Activated CD4-positive, CD25-positive, alpha-beta regulatory T cell treated with anti-CD3 and anti-CD28 coated beads, Interleukin-2, amount 50 U/mL, for 72 hours (primary cell): ENCODE measurements at regions not wholly inside any gene's neighbourhood (a gene's known extent, or its start where the extent isn't known, plus 50 kb on each side); places are given as distances from the start of the nearest gene placed in this dataset.
"Not testable (repeated sequence)": the region's sequence is repeated elsewhere in the genome, so short reads cannot be mapped to it uniquely, and the experiment has no call there.

Source experiments
- DNase-seq: peaks from one replicate; pipeline ENCODE4 v3.0.0; 2021

DNA sequence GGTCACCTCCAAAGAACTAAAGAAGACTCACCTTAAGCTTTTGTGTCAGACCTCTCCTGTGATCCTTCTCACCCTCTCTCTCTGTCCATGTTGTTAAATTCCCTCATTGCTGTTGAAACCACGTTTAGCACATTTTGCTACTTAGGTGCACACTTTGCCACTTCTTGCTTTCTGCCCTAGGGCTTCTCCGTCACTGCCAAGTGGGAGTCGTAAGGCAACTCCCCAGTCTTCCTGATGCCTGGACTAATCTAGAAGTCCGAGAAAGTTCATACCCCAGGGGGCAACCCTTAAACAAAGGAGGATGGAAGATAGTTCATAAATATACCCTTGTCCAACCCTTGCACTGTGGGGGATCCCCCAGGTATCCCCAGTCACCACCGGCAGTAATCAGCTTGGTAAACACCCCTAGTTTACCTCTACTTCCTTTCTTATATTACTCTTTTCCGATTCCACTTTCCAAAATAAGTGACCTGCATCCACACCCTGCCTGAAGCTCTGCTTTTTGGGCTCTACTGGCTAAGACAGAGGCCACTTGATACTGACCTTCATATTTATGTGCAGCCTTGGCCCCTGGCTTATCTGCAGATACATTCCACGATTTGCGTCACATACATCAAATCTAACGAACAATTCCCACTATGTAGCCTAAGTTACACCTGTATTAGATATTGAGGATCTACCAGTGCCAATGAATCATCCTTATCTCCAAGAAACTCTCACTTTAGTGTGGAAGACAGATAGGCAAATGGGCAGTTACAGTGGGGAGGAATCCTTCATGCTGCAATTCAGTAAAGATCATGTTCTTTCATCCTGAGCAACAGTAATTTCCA lies 776.2 kb downstream of the RNF144A start:
- DNase-seq = no peak

GRCh38 chr2:7694076-7694985 lies 777.1 kb downstream of the RNF144A start:
- no peak for DNase-seq

DNA sequence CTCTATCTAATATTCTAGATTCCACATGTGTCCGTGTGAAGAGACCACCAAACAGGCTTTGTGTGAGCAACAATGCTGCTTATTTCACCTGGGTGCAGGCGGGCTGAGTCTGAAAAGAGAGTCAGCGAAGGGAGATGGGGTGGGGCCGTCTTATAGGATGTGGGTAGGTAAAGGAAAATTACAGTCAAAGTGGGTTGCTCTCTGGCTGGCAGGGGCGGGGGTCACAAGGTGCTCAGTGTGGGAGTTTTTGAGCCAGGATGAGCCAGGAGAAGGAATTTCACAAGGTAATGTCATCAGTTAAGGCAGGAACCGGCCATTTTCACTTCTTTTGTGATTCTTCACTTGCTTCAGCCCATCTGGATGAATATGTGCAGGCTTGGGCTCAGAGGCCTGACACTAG lies 779.3 kb downstream of the RNF144A start:
- DNase-seq = not testable (repeated sequence)

DNA sequence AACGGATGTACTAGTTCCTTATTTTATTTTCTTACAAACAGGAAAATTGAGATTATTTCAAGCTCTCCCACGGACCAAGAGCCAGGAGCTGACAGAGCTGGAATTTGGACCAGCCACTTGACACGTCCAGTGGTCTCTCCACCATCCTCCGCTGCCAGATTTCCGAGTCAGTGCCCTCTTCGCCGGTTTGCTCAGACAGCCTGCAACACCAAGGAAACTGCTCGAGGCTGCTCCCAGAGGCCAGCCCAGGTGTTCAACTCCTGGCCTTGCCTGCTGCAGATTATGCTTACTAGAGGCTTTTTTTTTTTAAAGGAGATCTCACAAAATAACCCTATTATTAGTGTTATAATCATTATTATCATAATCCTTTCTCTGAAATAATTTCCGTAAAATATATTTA lies 779.8 kb downstream of the RNF144A start:
- DNase-seq = no peak

GRCh38 chr2:7701791-7702190 lies 784.6 kb downstream of the RNF144A start:
- DNase-seq = no peak

DNA sequence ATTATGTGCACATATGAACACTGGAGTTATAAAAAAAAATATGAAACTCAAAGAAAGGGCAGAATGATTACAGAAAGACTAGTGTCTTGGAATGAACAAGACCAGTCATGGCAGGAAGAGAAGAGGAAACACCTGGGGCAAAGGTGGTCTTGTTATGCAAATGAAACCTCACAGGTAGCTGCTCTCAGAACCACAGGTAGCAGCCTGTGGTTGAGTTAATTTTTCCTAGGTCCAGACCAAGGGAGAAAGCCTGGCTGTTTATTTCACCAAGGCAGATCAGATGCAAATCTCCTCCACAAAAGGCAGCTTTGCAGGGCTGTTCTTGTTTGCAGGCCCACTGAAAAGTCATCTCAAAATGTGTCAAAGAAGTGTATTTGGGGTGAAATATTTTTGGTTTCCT lies 785.8 kb downstream of the RNF144A start:
- DNase-seq = no peak

- no peak for DNase-seq
These were observed 786.4 kb downstream of the RNF144A start for GRCh38 chr2:7703543-7704144.

- DNase-seq = no peak
These were observed 787.2 kb downstream of the RNF144A start for GRCh38 chr2:7704296-7704865.

- DNase-seq = no peak
These were observed 789.6 kb downstream of the RNF144A start for GRCh38 chr2:7706791-7707190.

GRCh38 chr2:7707723-7708122 lies 790.5 kb downstream of the RNF144A start:
- no peak for DNase-seq

DNA sequence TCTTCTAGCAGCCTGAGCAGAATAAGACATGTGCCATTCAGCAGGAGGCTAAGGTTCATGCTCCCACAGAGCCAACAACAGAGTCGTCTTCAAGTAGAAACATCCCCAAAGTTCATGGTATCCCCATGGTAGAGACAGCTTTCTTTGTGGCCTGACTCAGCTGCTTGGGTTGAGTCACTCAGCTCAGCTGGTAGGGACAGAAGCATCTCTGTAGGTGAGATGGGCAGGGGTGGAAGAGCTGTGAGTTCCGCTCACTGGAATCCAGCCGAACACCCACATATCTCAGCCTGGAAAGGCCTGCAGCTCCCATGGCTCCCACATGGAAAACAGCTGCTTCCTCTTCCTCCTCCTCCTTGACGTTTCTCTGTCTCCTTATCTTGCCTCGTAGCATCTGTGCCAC lies 792.7 kb downstream of the RNF144A start:
- no peak for DNase-seq

DNA sequence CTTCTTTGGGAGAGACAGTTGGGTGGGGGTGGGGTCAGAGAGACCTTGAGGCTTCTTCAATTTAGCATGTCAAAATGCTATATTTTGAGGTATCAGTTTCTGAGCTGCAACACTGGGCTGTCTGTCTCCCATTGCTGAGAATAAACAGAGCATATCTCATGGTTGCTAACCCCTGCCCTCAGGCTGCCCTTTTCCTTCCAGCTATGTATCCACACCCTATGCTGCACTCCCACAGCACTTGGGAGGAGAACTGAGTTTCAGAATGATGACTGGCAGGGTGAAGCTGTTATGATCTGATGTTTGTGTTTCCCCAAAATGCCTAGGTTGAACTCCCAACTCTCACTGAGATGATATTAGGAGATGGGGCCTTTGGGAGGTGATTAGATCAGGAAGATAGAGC lies 794.0 kb downstream of the RNF144A start:
- no peak for DNase-seq

DNA sequence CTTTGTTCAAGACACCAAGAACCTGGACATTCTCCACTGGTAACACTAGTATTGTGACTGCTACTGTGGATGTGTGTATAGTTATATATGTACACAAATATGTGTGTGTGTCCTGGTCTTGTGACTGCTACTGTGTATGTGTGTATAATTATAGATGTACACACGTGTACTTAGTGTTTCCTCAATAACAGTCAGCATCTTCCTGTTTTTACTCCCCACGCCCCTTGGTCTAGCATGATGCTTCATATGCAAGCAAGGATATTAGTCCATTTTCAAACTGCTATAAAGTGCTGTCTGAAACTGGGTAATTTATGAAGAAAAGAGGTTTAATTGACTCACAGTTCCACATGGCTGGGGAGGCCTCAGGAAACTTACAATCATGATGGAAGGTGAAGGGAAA lies 802.7 kb downstream of the RNF144A start:
- no peak for DNase-seq

DNA sequence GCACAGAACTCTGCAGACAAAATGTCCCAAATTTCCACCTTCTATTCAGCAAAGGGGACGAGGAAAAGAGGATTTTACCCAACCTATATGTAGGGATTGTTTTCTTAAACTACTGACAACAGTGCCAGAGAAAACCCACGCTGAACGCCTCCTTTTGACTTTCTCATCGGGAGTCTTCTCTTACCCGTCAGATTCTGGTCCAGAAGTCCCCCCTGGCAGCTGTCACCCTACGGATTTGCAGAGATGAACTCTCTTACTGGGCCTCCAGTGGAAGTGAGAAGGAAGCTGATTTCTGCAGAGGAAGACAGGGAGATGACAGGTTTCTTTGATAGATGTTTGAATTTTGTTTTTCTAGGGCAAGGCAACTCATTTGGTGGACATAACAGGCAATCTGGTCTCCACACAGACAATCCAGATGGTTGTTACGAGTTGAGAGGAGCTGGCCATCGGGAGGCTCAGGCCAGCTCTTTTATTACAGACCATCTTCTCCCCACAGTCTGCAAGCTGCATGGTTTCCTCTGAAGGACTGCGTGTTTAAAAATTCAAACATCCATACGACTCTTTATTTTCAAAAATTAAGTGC lies 804.3 kb downstream of the RNF144A start:
- DNase-seq = no peak

DNA sequence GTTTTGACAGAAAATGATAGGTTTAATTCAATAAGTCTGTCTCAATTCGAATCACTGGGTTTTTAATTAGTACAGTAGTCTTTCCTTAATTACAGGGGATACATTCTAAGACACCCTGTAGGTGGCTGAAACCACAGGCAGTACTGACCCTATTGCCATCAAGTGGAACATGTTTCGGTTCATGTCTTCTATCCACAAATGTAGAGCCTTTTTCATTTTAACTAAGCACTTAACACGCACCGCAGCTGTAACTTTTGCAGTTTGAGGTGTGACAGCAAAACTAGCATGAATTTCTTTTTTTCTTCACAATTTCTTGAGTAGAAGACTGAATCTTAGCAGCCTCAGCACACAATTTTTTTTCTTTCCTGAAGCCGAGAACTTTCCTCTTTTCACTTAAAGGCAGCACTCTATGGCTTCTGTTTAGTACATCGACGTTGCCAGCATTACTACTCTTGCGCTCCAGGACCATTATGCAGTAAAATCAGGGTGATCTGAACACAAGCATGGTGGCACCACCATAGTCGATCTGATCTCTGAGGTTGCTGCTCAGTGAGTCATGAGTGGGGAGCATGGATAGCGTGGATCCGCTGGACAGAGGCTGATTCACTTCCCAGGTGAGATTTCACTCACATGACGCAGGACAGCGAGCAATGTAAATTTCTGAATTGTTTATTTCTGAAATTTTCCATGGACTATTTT lies 805.1 kb downstream of the RNF144A start:
- no peak for DNase-seq

DNA sequence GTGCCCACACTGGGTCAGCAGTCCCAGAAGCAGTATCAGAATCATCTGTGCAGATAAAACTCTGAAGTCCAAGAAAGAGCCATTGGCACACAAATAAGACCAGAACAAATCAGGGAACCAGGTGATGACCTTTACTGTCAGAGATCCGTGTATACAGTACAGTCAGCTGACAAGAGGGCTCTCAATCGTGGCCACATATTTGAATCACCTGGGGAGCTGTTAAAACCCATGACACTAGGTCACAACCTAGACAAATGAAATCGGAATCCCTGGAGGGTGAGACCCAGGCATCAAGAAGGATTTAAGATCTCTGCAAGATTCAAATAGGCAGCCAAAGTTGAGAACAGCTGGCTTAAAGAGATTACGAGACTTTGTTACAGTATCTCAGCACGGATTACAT lies 807.1 kb downstream of the RNF144A start:
- DNase-seq = no peak

DNA sequence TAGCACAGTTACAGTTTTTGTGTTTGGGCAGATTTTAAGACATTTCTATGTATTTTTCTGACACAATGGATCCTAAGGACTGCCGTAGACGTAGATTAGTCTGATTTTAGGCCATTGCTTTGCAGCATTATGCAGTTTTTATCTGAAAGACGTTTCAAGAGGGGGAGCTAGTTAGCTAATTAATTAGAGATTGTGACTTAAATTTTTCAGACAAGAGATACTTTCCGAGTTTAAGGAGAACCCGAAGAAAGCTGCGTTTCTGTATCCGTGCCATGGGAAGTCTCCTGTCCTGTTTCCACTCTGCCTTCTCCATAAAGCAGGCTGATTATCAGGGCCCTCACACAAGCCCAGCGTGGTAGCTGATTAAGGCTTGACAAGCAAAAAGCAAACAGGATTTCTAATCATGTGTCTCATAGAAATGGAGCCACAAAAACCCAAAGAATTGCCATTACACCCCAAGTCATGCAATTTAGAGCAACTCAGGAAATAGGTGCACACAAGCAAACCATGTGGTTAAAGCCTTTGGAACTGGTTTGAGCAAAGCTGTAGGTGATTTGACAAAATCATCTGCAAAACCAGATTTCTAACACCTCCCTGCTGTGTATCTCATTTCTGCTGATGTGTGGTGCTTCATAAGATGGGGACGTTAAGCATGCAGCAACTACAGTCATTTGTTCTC lies 808.1 kb downstream of the RNF144A start:
- DNase-seq = no peak

- DNase-seq = no peak
These were observed 808.6 kb downstream of the RNF144A start for GRCh38 chr2:7725850-7726242.

DNA sequence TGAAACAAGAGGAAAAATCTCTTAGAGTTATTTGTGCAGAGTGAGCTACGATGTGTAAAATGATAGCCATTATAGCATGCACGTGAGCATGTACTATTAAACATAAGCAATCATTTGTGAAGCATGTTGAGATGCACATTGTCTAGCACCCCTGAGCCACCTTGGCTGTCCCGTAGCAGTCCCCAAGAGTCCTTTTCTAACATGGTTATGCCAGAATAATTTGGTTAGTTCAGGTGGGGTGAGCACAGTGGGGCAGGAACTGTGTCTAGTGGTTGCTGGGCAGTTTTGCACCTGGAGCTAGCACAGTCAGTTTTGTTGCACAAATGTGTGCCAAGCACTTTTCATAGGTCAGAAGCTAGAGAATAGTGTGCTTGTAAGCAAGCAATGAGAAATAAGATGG lies 809.8 kb downstream of the RNF144A start:
- no peak for DNase-seq

DNA sequence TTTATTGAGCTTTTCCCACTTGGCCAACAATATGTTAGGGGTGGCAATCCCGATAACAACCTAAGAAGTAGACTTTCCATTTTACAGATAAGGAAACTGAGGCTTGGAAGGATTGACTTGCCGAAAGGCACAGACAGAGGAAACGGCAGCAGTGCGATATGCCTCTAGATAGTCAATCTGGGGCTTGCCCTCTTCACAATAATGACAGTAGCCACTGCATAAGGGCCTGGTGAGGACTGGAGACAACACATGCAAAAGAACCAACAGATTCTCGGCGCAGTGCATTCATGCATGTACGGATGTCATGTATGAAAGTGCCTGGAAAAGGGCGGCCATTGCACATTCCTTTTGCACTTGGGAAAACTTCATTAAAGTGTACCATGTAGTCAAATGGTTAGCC lies 811.2 kb downstream of the RNF144A start:
- no peak for DNase-seq

GRCh38 chr2:7730449-7730848 lies 813.2 kb downstream of the RNF144A start:
- DNase-seq = no peak

GRCh38 chr2:7730990-7731389 lies 813.8 kb downstream of the RNF144A start:
- DNase-seq = no peak
